GM23338 (cell line): ENCODE measurements at regions not wholly inside any gene's neighbourhood (a gene's known extent, or its start where the extent isn't known, plus 50 kb on each side); places are given as distances from the start of the nearest gene placed in this dataset.
A peak's percentile ranks its signal among the peaks of the same experiment; 100 is the strongest.

Experiments used
- ATAC-seq: fragments of 200-7000 bp; cut with Tn5 transposase; 3 replicates; pipeline ENCODE4 v1.9.1; 2020
- DNase-seq: peaks from one replicate; pipeline ENCODE4 v3.0.0-alpha.2; 2015; ENCODE audit warnings: low spot score
- H2AFZ ChIP-seq: fragments of 200-600 bp; sonication (generic); 2 replicates; pipeline ENCODE4 v1.8.0; 2016; ENCODE audit warnings: antibody characterized with exemption, mild to moderate bottlenecking, moderate library complexity
- H3F3A ChIP-seq: fragments of 200-600 bp; sonication (generic); replicated peaks from 2 replicates; pipeline ENCODE4 v1.8.0; 2017; ENCODE audit warnings: antibody characterized with exemption, mixed run types, low read depth
- H3K27ac ChIP-seq: fragments of 200-600 bp; sonication (generic); 2 replicates; pipeline ENCODE4 v1.6.1; 2016; ENCODE audit warnings: low read depth
- H3K27me3 ChIP-seq: fragments of 200-600 bp; sonication (generic); 2 replicates; pipeline ENCODE4 v1.8.0; 2016; ENCODE audit warnings: mild to moderate bottlenecking, mixed run types, moderate library complexity; ENCODE audit not compliant: insufficient read depth
- H3K36me3 ChIP-seq: fragments of 200-600 bp; sonication (generic); 2 replicates; pipeline ENCODE4 v1.8.0; 2016; ENCODE audit warnings: mild to moderate bottlenecking; ENCODE audit not compliant: insufficient read depth
- H3K4me1 ChIP-seq: fragments of 200-600 bp; sonication (generic); 2 replicates; pipeline ENCODE4 v1.8.0; 2016; ENCODE audit warnings: mild to moderate bottlenecking, moderate library complexity; ENCODE audit not compliant: insufficient read depth
- H3K4me2 ChIP-seq: fragments of 200-600 bp; sonication (generic); 2 replicates; pipeline ENCODE4 v1.7.1; 2017; ENCODE audit warnings: mixed run types
- H3K4me3 ChIP-seq: fragments of 200-600 bp; sonication (generic); 2 replicates; pipeline ENCODE4 v1.6.1; 2016; ENCODE audit warnings: mixed run types
- H3K79me2 ChIP-seq: fragments of 200-600 bp; sonication (generic); replicated peaks from 2 replicates; pipeline ENCODE4 v1.8.0; 2017; ENCODE audit warnings: mild to moderate bottlenecking; ENCODE audit not compliant: insufficient read depth
- H3K9me2 ChIP-seq: fragments of 200-600 bp; sonication (generic); 2 replicates; pipeline ENCODE4 v1.8.0; 2017; ENCODE audit not compliant: insufficient read depth
- H4K20me1 ChIP-seq: fragments of 200-600 bp; sonication (generic); replicated peaks from 2 replicates; pipeline ENCODE4 v1.8.0; 2017; ENCODE audit warnings: mild to moderate bottlenecking; ENCODE audit not compliant: insufficient read depth
- H3K27ac Mint-ChIP-seq: 2 replicates; pipeline ENCODE4 v1.8.0; 2020; ENCODE audit warnings: inconsistent platforms, mild to moderate bottlenecking, moderate library complexity, mixed read lengths
- H3K27me3 Mint-ChIP-seq: 3 replicates; pipeline ENCODE4 v1.8.0; 2022; ENCODE audit warnings: low read depth, mild to moderate bottlenecking, moderate library complexity, mixed read lengths, inconsistent platforms; ENCODE audit not compliant: insufficient read depth, poor library complexity
- H3K36me3 Mint-ChIP-seq: 3 replicates; pipeline ENCODE4 v1.8.0; 2021; ENCODE audit warnings: low read depth, mild to moderate bottlenecking, inconsistent platforms, moderate library complexity, mixed read lengths
- H3K4me1 Mint-ChIP-seq: 3 replicates; pipeline ENCODE4 v1.8.0; 2020; ENCODE audit warnings: mild to moderate bottlenecking, inconsistent platforms, mixed read lengths
- H3K4me3 Mint-ChIP-seq: 3 replicates; pipeline ENCODE4 v1.8.0; 2021; ENCODE audit warnings: moderate library complexity, mild to moderate bottlenecking, inconsistent platforms, mixed read lengths
- H3K9me3 Mint-ChIP-seq: 3 replicates; pipeline ENCODE4 v1.8.0; 2020; ENCODE audit warnings: moderate library complexity, mild to moderate bottlenecking, inconsistent platforms, mixed read lengths
- CREB1 ChIP-seq: fragments of 250-450 bp; sonication (Bioruptor Pico); IDR thresholded peaks from 2 replicates; pipeline ENCODE4 v1.5.0; 2020; ENCODE audit warnings: low read depth, mild to moderate bottlenecking, moderate library complexity
- CTCF ChIP-seq, 2 experiments: fragments of 200-600 bp in 1 of 2; sonication (generic) in 1 of 2; conservative IDR thresholded peaks; 2 replicates each; pipeline versions ENCODE4 v1.5.1 to v1.6.1; 2016 to 2017; ENCODE audit warnings: antibody characterized with exemption in 2 of 2, low read depth in 2 of 2, mild to moderate bottlenecking in 2 of 2, moderate library complexity in 1 of 2
- EZH2phosphoT487 ChIP-seq: fragments of 200-600 bp; sonication (generic); IDR thresholded peaks from one replicate; pipeline ENCODE4 v1.8.1; 2018; ENCODE audit warnings: antibody characterized with exemption; ENCODE audit not compliant: unreplicated experiment
- JUNB ChIP-seq: IDR thresholded peaks from one replicate; pipeline ENCODE4 v1.6.1; 2016; ENCODE audit warnings: antibody characterized with exemption; ENCODE audit not compliant: unreplicated experiment
- REST ChIP-seq: IDR thresholded peaks from one replicate; pipeline ENCODE4 v1.6.1; 2018; ENCODE audit warnings: antibody characterized with exemption; ENCODE audit not compliant: unreplicated experiment
- STAT1 ChIP-seq: IDR thresholded peaks from one replicate; pipeline ENCODE4 v1.6.1; 2016; ENCODE audit warnings: antibody characterized with exemption; ENCODE audit not compliant: unreplicated experiment
- ZNF114 ChIP-seq: fragments of 250-450 bp; sonication (Bioruptor Pico); IDR thresholded peaks from 2 replicates; pipeline ENCODE4 v1.5.0; 2020; ENCODE audit warnings: mild to moderate bottlenecking, moderate library complexity
- ZNF331 ChIP-seq: fragments of 250-450 bp; sonication (Bioruptor Pico); IDR thresholded peaks from 2 replicates; pipeline ENCODE4 v1.5.0; 2020; ENCODE audit warnings: low read depth, mild to moderate bottlenecking, moderate library complexity
- TF ChIP-seq, protein P1 (sequence below): fragments of 250-450 bp; sonication (Bioruptor Pico); IDR thresholded peaks from 2 replicates; pipeline ENCODE4 v1.5.0; 2020; ENCODE audit warnings: mild to moderate bottlenecking, moderate library complexity

DNA sequence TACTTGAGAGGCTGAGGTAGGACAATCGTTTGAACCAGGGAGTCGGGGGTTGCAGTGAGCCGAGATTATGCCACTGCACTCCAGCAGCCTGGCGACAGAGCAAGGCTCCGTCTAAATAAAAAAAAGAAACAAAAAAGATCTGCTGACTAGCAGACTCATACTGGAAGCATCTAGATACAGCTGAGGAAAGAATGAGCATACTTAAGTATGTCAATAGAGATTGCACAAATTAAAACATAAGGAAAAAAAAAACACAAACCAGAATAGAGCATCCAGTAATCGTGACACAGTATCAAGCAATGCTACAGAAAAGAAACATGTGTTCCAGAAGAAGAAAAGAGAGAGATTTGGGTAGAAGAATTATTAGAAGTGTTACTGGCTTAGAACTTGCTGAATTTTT, 105.5 kb upstream of the SPOCK3 start:
- no peaks in the 10 kb centered on the region for H3K4me1 Mint-ChIP-seq
- no peak overlapping the region for H3K27ac ChIP-seq
- H3F3A ChIP-seq: no peaks in the 10 kb centered on the region
- H3K27me3 Mint-ChIP-seq: peaks cover 2% of the 10 kb centered on the region
- no peak for ATAC-seq
- peaks cover 6% of the 10 kb centered on the region; the same call in 2 of the 3 replicates for H3K36me3 Mint-ChIP-seq
- no peak overlapping the region for H3K4me3 ChIP-seq
- H3K9me2 ChIP-seq: peaks cover 3% of the 10 kb centered on the region; the same call in 1 of the 2 replicates
- 0 out of 2 replicates have a peak overlapping the region, but pooled peaks have one; percentile 9 for H2AFZ ChIP-seq
- H3K36me3 ChIP-seq: no peaks in the 10 kb centered on the region
- H3K27me3 ChIP-seq: no peaks in the 10 kb centered on the region
- H3K9me3 Mint-ChIP-seq: peaks cover 4% of the 10 kb centered on the region; the same call in 2 of the 3 replicates
- H3K4me1 ChIP-seq: no peaks in the 10 kb centered on the region
- H3K4me2 ChIP-seq: no peak overlapping the region
- H3K79me2 ChIP-seq: no peaks in the 10 kb centered on the region
- no peak overlapping the region for H3K27ac Mint-ChIP-seq
- no peaks in the 10 kb centered on the region for H4K20me1 ChIP-seq
- H3K4me3 Mint-ChIP-seq: no peak overlapping the region
- DNase-seq: no peak
- TF ChIP-seq STAT1 (no peak), JUNB (no peak)
- TF ChIP-seq, protein P1, sequence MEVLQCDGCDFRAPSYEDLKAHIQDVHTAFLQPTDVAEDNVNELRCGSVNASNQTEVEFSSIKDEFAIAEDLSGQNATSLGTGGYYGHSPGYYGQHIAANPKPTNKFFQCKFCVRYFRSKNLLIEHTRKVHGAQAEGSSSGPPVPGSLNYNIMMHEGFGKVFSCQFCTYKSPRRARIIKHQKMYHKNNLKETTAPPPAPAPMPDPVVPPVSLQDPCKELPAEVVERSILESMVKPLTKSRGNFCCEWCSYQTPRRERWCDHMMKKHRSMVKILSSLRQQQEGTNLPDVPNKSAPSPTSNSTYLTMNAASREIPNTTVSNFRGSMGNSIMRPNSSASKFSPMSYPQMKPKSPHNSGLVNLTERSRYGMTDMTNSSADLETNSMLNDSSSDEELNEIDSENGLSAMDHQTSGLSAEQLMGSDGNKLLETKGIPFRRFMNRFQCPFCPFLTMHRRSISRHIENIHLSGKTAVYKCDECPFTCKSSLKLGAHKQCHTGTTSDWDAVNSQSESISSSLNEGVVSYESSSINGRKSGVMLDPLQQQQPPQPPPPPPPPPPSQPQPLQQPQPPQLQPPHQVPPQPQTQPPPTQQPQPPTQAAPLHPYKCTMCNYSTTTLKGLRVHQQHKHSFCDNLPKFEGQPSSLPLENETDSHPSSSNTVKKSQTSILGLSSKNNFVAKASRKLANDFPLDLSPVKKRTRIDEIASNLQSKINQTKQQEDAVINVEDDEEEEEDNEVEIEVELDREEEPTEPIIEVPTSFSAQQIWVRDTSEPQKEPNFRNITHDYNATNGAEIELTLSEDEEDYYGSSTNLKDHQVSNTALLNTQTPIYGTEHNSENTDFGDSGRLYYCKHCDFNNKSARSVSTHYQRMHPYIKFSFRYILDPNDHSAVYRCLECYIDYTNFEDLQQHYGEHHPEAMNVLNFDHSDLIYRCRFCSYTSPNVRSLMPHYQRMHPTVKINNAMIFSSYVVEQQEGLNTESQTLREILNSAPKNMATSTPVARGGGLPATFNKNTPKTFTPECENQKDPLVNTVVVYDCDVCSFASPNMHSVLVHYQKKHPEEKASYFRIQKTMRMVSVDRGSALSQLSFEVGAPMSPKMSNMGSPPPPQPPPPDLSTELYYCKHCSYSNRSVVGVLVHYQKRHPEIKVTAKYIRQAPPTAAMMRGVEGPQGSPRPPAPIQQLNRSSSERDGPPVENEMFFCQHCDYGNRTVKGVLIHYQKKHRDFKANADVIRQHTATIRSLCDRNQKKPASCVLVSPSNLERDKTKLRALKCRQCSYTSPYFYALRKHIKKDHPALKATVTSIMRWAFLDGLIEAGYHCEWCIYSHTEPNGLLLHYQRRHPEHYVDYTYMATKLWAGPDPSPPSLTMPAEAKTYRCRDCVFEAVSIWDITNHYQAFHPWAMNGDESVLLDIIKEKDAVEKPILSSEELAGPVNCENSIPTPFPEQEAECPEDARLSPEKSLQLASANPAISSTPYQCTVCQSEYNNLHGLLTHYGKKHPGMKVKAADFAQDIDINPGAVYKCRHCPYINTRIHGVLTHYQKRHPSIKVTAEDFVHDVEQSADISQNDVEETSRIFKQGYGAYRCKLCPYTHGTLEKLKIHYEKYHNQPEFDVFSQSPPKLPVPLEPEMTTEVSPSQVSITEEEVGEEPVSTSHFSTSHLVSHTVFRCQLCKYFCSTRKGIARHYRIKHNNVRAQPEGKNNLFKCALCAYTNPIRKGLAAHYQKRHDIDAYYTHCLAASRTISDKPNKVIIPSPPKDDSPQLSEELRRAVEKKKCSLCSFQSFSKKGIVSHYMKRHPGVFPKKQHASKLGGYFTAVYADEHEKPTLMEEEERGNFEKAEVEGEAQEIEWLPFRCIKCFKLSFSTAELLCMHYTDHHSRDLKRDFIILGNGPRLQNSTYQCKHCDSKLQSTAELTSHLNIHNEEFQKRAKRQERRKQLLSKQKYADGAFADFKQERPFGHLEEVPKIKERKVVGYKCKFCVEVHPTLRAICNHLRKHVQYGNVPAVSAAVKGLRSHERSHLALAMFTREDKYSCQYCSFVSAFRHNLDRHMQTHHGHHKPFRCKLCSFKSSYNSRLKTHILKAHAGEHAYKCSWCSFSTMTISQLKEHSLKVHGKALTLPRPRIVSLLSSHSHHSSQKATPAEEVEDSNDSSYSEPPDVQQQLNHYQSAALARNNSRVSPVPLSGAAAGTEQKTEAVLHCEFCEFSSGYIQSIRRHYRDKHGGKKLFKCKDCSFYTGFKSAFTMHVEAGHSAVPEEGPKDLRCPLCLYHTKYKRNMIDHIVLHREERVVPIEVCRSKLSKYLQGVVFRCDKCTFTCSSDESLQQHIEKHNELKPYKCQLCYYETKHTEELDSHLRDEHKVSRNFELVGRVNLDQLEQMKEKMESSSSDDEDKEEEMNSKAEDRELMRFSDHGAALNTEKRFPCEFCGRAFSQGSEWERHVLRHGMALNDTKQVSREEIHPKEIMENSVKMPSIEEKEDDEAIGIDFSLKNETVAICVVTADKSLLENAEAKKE (CRISPR knock-in tag): no peak

GRCh38 chr4:167359711-167360110, 125.4 kb upstream of the SPOCK3 start:
- no peaks in the 10 kb centered on the region for H3K4me1 Mint-ChIP-seq
- peak; percentile 63 for DNase-seq
- no peak overlapping the region for H3K4me2 ChIP-seq
- H3K36me3 Mint-ChIP-seq: no peaks in the 10 kb centered on the region
- H3K9me2 ChIP-seq: no peaks in the 10 kb centered on the region
- H3K79me2 ChIP-seq: no peaks in the 10 kb centered on the region
- H3F3A ChIP-seq: no peaks in the 10 kb centered on the region
- H3K27ac ChIP-seq: no peak overlapping the region
- no peak overlapping the region for H3K27ac Mint-ChIP-seq
- H4K20me1 ChIP-seq: no peaks in the 10 kb centered on the region
- H3K27me3 ChIP-seq: no peaks in the 10 kb centered on the region
- peak; percentile 93 for ATAC-seq
- H2AFZ ChIP-seq: no peak overlapping the region
- no peaks in the 10 kb centered on the region for H3K9me3 Mint-ChIP-seq
- no peaks in the 10 kb centered on the region for H3K27me3 Mint-ChIP-seq
- no peaks in the 10 kb centered on the region for H3K4me1 ChIP-seq
- no peak overlapping the region for H3K4me3 Mint-ChIP-seq
- no peaks in the 10 kb centered on the region for H3K36me3 ChIP-seq
- H3K4me3 ChIP-seq: no peak overlapping the region
- no peak for TF ChIP-seq ZNF114 (CRISPR knock-in tag)
- TF ChIP-seq ZNF331: no peak
- TF ChIP-seq STAT1: no peak
- TF ChIP-seq CTCF (conservative IDR thresholded peaks at IDR 0.05; ENCODE audit: low read depth in 2 of 2): peak; percentile 43 to 49
- TF ChIP-seq EZH2phosphoT487: no peak
- TF ChIP-seq CREB1 (CRISPR knock-in tag): no peak
- no peak for TF ChIP-seq REST
